GM18520 (cell line): ENCODE measurements at regions not wholly inside any gene's neighbourhood (a gene's known extent, or its start where the extent isn't known, plus 50 kb on each side); places are given as distances from the start of the nearest gene placed in this dataset.

Experiments
- ATAC-seq: cut with Tn5 transposase; IDR thresholded peaks from one replicate; pipeline ENCODE4 v1.9.1; 2021; ENCODE audit not compliant: unreplicated experiment

GRCh38 chr14:97336816-97337215 lies 539.6 kb downstream of the VRK1 start:
- no peak for ATAC-seq

- ATAC-seq: no peak
Measured at GRCh38 chr14:97337267-97337666, 540.1 kb downstream of the VRK1 start.

DNA sequence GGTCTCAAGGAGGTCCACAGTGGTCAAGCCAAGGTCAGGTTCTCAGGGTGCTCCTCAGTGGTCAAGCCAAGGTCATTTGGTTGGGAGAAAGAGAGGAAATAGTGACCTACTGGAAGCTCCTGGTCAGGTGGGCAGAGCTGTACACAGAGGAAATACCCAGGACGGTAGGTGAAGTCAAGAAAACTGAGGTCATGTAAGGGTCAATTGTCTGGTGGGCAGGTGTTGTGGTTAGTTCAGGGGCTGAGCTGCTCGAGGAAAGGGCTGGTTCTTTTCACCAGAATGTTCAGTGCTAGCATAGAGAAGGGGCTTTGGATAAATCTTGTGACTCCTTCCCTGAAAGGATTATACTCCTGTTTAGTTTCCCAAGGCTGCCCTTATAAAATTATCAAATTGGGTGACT lies 540.5 kb downstream of the VRK1 start:
- ATAC-seq: no peak

GRCh38 chr14:97344666-97345065 lies 547.5 kb downstream of the VRK1 start:
- no peak for ATAC-seq

DNA sequence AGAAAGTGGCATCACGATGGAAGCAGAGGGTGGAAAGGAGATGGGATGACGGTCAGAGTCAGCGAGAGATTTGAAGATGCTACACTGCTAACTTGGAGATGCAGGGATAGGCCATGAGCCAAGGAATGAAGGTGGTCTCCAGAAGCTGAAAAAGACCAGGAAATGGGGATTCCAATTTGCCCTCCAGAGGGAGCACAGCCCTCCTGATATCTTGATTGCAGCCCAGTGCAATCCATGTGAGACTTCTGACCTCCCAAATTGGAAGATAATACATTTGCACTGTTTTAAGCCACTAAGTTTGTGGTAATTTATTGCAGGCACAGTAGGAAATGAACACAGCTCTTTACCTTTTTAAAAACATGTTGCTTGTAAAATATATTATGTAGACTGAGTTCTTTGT lies 549.5 kb downstream of the VRK1 start:
- ATAC-seq: no peak

GRCh38 chr14:97349463-97349862 lies 552.3 kb downstream of the VRK1 start:
- ATAC-seq: no peak

- no peak for ATAC-seq
Measured at GRCh38 chr14:97349946-97350345, 552.8 kb downstream of the VRK1 start.

DNA sequence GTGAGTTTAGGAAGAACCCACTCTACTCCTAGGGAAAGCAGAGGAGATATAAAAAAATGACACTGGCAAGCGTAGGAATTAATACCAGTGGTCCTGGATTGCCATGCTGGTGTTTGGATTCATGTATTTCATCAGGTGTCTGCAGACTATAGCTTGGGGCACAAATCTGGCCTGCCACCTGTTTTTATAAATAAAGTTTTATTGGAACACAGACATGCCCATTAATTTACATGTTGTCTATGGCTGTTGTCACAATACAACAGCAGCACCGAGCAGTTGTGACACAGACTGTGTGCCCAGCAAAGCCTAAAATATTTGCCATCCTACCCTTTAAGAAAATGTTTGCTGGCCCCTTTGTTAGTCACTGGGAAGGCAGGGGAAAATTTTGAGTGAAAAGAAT lies 553.2 kb downstream of the VRK1 start:
- ATAC-seq: no peak

- ATAC-seq: no peak
Measured at GRCh38 chr14:97350894-97351731, 553.9 kb downstream of the VRK1 start.

GRCh38 chr14:97353102-97353501 lies 555.9 kb downstream of the VRK1 start:
- ATAC-seq: no peak

GRCh38 chr14:97354119-97354722 lies 557.0 kb downstream of the VRK1 start:
- no peak for ATAC-seq

DNA sequence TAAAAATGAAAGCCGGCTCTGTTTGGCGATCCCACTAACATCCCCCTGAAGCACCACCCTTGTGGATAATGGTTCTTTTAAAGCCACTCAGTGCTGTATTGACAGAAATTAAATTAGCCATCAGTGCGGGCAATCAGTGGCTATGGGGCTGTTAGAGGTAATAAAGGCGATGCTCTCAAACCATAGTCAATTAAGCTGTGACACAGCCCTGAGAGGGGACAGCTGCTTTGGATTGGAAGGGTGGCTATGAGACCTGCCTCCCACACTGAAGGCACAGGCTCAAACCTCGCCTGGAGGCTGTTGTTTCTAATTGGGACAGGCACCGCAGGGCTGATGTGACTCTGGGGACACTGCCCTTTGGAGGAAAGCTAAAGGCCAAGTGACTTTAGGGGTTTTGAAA lies 562.2 kb downstream of the VRK1 start:
- no peak for ATAC-seq

DNA sequence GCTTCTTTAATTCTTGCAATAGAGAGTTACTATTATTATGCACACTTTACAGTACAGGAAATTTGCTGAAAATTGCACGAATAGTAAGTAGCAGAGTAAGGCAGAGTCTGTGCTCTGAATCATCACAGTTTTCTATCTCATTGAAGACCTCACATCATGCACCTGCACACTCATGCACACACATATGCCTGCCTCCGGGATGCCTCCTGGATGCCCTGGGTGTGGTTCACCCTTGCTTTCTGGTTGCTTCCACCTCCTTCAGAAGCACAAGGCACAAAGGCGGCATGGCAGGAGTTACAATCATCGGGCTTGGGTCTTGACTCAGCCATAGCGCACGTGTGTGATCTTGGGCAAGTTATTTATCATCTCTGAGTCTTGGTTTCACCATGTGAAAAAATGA lies 564.0 kb downstream of the VRK1 start:
- ATAC-seq: no peak

- no peak for ATAC-seq
Measured at GRCh38 chr14:97361958-97362357, 564.8 kb downstream of the VRK1 start.

DNA sequence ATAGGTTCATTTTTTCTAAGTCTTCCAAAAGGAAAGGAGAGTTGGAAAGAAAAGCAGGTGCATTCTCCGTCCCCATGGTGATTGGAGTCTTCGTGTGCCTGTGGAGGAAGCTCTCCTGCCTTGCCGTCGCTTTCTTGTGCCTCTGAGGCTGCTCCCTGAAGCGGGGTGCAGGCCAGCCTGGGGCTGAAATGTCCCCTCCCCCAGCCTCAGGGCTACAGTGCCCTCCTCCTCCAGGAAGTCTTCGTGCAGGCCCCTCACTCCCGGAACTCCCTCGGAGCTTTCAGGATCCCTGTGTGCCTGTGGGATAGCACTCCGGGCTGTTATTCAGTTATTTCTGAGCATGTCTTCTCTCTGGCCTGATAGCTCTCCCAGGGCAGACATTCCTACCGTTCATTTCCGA lies 569.2 kb downstream of the VRK1 start:
- ATAC-seq: no peak

DNA sequence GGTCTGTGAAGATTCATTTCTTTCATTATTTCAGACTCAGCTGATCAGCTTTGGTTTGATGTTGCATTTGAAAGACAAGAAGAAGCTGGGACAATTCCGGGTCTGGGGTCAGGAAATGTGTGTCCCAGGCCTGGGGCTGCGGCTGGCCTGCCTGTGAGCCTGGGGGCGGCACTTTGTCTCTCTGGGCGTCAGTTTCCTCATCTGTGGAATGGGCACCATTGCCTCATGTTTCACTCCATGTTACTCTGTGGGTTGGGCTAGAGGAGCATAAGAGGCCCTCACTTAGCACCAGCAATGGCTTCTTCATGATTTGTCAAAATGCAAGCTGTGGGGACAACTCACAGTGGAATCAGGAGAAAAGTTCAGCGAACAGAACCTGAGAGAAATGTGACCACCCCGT lies 570.1 kb downstream of the VRK1 start:
- ATAC-seq: no peak

DNA sequence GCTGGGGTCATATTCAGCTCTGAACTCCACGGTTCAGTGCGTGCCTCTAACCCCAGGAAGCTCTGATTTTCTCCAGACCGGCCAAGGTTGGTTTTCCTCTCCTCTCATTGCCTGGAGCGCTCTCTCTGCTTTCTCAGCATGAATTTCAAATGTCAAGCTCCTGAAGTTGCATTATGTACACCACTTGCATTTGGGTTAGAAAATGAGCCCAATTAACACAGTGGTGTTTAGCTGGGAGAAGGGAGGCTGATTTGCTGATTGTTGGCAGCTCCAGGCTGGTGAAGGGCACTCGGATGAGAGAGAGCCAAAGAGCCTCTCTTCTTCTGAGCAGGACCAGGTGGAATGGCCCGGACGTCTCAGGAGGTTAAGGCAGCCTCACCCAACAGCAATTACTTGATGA lies 570.9 kb downstream of the VRK1 start:
- ATAC-seq: no peak

DNA sequence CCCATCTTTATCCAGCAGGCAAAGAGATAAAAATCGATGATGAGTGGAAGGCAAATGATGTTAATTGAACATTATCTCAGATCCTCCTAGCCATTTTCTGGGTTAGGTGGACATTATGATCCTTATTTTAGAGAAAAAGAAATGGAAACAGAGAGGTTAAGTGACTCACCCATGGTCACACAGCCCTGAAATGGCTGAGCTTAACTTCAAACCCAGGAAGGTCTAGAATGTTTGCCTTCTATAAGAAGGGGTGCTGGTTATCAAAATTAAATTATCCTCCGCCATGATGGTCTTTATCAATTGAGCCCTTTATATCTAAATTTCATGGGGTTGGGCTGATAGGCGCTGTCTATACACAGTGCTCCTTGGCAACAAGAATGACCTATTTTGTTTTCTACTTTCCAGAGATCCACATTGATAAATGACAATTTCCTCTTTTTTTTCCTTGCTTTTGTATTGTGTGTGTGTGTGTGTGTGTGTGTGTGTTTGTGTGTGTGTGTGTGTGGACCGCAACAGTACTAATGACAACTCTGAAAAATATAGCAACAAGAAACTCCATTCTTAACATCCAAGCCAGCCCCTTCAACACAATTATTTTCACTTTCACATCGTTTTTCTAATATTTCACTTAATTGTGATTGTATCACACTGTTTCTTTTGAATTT lies 571.9 kb downstream of the VRK1 start:
- ATAC-seq: no peak

GRCh38 chr14:97369901-97370300 lies 572.7 kb downstream of the VRK1 start:
- no peak for ATAC-seq

- ATAC-seq: no peak
Measured at GRCh38 chr14:97376310-97376709, 579.1 kb downstream of the VRK1 start.

DNA sequence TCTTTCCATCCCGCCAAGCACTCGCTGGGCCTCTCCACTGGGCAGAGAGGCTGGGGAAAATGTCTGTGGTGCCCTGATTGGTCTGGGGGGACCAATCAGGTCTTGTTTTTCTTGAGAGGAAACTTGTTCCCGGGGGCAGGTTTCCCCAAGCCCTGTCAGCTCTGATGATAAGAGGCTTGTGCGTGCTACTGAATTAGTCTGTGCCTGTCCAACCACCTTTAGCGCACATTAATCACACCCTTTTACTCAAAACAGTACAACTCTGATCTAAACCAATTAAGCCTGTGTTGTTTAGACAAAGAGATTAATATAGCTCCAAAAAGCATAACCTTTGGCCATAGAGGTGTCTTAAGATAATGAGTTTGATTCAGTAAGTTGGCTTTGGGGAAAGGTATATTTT lies 580.4 kb downstream of the VRK1 start:
- no peak for ATAC-seq

- no peak for ATAC-seq
Measured at GRCh38 chr14:97379091-97379531, 581.9 kb downstream of the VRK1 start.
